22Rv1 (cell line): ENCODE measurements at regions not wholly inside any gene's neighbourhood (a gene's known extent, or its start where the extent isn't known, plus 50 kb on each side); places are given as distances from the start of the nearest gene placed in this dataset.

Experiments used
- CTCF ChIP-seq: fragments of 450-650 bp; IDR thresholded peaks from 2 replicates; pipeline ENCODE4 v1.5.1; 2017; ENCODE audit warnings: mild to moderate bottlenecking
- ZFX ChIP-seq: fragments of 450-650 bp; IDR thresholded peaks from 2 replicates; pipeline ENCODE4 v1.6.1; 2017; ENCODE audit warnings: antibody characterized with exemption, borderline replicate concordance

GRCh38 chr5:174832811-174833210 is 108.4 kb downstream of the MSX2 start:
- no peak for TF ChIP-seq CTCF
- TF ChIP-seq ZFX = no peak
